H9 (cell line): ENCODE measurements at regions not wholly inside any gene's neighbourhood (a gene's known extent, or its start where the extent isn't known, plus 50 kb on each side); places are given as distances from the start of the nearest gene placed in this dataset.

Source experiments
- DNase-seq: peaks from one replicate; pipeline ENCODE4 v3.0.0-alpha.2; 2017
- H2AFZ ChIP-seq: one replicate; pipeline ENCODE4 v1.6.1; 2013; ENCODE audit warnings: mild to moderate bottlenecking, low read length, control low read depth, moderate library complexity
- H2AK5ac ChIP-seq: 2 replicates; pipeline ENCODE4 v1.6.1; 2013; ENCODE audit warnings: low read length, control low read depth, mixed read lengths; ENCODE audit not compliant: insufficient read length
- H2BK120ac ChIP-seq: one replicate; pipeline ENCODE4 v1.6.1; 2013; ENCODE audit warnings: low read depth, mild to moderate bottlenecking, low read length, control low read depth, inconsistent platforms; ENCODE audit not compliant: poor library complexity, severe bottlenecking
- H2BK12ac ChIP-seq: 2 replicates; pipeline ENCODE4 v1.6.1; 2013; ENCODE audit warnings: low read length, control low read depth, mixed read lengths, low read depth; ENCODE audit not compliant: insufficient read length
- H2BK15ac ChIP-seq: 2 replicates; pipeline ENCODE4 v1.6.1; 2013; ENCODE audit warnings: low read depth, low read length, control low read depth
- H2BK20ac ChIP-seq: one replicate; pipeline ENCODE4 v1.6.1; 2013; ENCODE audit warnings: low read depth, mild to moderate bottlenecking, low read length, control low read depth, inconsistent platforms; ENCODE audit not compliant: poor library complexity, severe bottlenecking
- H2BK5ac ChIP-seq: 2 replicates; pipeline ENCODE4 v1.6.1; 2013; ENCODE audit warnings: low read length, control low read depth, mixed read lengths; ENCODE audit not compliant: insufficient read length
- H3K14ac ChIP-seq: 2 replicates; pipeline ENCODE4 v1.6.1; 2013; ENCODE audit warnings: low read length, control low read depth; ENCODE audit not compliant: insufficient read depth
- H3K18ac ChIP-seq: 2 replicates; pipeline ENCODE4 v1.6.1; 2013; ENCODE audit warnings: low read depth, mild to moderate bottlenecking, mixed read lengths, low read length, control low read depth; ENCODE audit not compliant: insufficient read length
- H3K23ac ChIP-seq: 2 replicates; pipeline ENCODE4 v1.6.1; 2013; ENCODE audit warnings: low read length, control low read depth, mixed read lengths, low read depth; ENCODE audit not compliant: insufficient read length
- H3K23me2 ChIP-seq: 2 replicates; pipeline ENCODE4 v1.6.1; 2013; ENCODE audit warnings: low read depth, mild to moderate bottlenecking, mixed read lengths, low read length, control low read depth; ENCODE audit not compliant: insufficient read length, poor library complexity, severe bottlenecking
- H3K27ac ChIP-seq: 2 replicates; pipeline ENCODE4 v1.5.1; 2013; ENCODE audit warnings: low read length, control low read depth, mixed read lengths, low read depth; ENCODE audit not compliant: insufficient read length
- H3K27me3 ChIP-seq: 2 replicates; pipeline ENCODE4 v1.6.1; 2013; ENCODE audit warnings: low read length, control low read depth, inconsistent platforms; ENCODE audit not compliant: insufficient read depth
- H3K4ac ChIP-seq: 2 replicates; pipeline ENCODE4 v1.6.1; 2013; ENCODE audit warnings: low read depth, mild to moderate bottlenecking, control low read depth, inconsistent platforms, low read length, moderate library complexity
- H3K4me1 ChIP-seq: 2 replicates; pipeline ENCODE4 v1.6.1; 2013; ENCODE audit warnings: low read length, control low read depth, inconsistent platforms; ENCODE audit not compliant: insufficient read depth
- H3K4me2 ChIP-seq: 2 replicates; pipeline ENCODE4 v1.6.1; 2013; ENCODE audit warnings: low read length, control low read depth, mixed read lengths; ENCODE audit not compliant: insufficient read length, insufficient read depth
- H3K56ac ChIP-seq: 2 replicates; pipeline ENCODE4 v1.6.1; 2013; ENCODE audit warnings: low read depth, mild to moderate bottlenecking, mixed read lengths, low read length, control low read depth; ENCODE audit not compliant: insufficient read length
- H3K79me1 ChIP-seq: 2 replicates; pipeline ENCODE4 v1.6.1; 2013; ENCODE audit warnings: low read depth, mild to moderate bottlenecking, moderate library complexity, low read length, control low read depth, inconsistent platforms; ENCODE audit not compliant: insufficient read depth, poor library complexity, severe bottlenecking
- H3K79me2 ChIP-seq: 2 replicates; pipeline ENCODE4 v1.6.1; 2013; ENCODE audit warnings: low read length, control low read depth, inconsistent platforms; ENCODE audit not compliant: insufficient read depth
- H3K9ac ChIP-seq: 2 replicates; pipeline ENCODE4 v1.6.1; 2013; ENCODE audit warnings: low read length, control low read depth, mixed read lengths; ENCODE audit not compliant: insufficient read length; ENCODE audit errors: extremely low read depth
- H3K9me3 ChIP-seq: one replicate; pipeline ENCODE4 v1.6.1; 2013; ENCODE audit warnings: low read depth, low read length, inconsistent platforms; ENCODE audit not compliant: control insufficient read depth
- H3T11ph ChIP-seq: one replicate; pipeline ENCODE4 v1.6.1; 2013; ENCODE audit warnings: mild to moderate bottlenecking, low read length, control low read depth, inconsistent platforms
- H4K20me1 ChIP-seq: one replicate; pipeline ENCODE4 v1.6.1; 2013; ENCODE audit not compliant: control insufficient read depth, insufficient read length, insufficient read depth
- H4K5ac ChIP-seq: 2 replicates; pipeline ENCODE4 v1.6.1; 2013; ENCODE audit warnings: low read depth, mild to moderate bottlenecking, mixed read lengths, low read length, control low read depth; ENCODE audit not compliant: insufficient read length
- H4K8ac ChIP-seq: replicated peaks from 2 replicates; pipeline ENCODE4 v1.6.1; 2013; ENCODE audit warnings: low read length, control low read depth, mixed read lengths, low read depth; ENCODE audit not compliant: insufficient read length
- H4K91ac ChIP-seq: 2 replicates; pipeline ENCODE4 v1.6.1; 2013; ENCODE audit warnings: low read depth, mild to moderate bottlenecking, moderate library complexity, mixed read lengths, low read length, control low read depth; ENCODE audit not compliant: insufficient read length
- H3K27ac Mint-ChIP-seq, 3 experiments: 2 replicates in 2 of 3; 3 replicates in 1 of 3; pipeline ENCODE4 v1.8.0; 2020 to 2021; ENCODE audit warnings: mixed read lengths in 3 of 3, mild to moderate bottlenecking in 1 of 3, moderate library complexity in 1 of 3
- H3K27me3 Mint-ChIP-seq: 2 replicates; pipeline ENCODE4 v1.8.0; 2021; ENCODE audit warnings: low read depth, mild to moderate bottlenecking, moderate library complexity, mixed read lengths
- H3K36me3 Mint-ChIP-seq, 3 experiments: 2 replicates in 2 of 3; 3 replicates in 1 of 3; pipeline ENCODE4 v1.8.0; 2020 to 2021; ENCODE audit warnings: low read depth in 3 of 3, mixed read lengths in 3 of 3; ENCODE audit not compliant: insufficient read depth in 1 of 3
- H3K4me1 Mint-ChIP-seq, 2 experiments: 2 replicates each; pipeline ENCODE4 v1.8.0; 2020; ENCODE audit warnings: mixed read lengths in 2 of 2
- H3K4me3 Mint-ChIP-seq, 2 experiments: 2 replicates in 1 of 2; 3 replicates in 1 of 2; pipeline ENCODE4 v1.8.0; 2020 to 2021; ENCODE audit warnings: mild to moderate bottlenecking in 2 of 2, mixed read lengths in 2 of 2, moderate library complexity in 1 of 2
- H3K9me3 Mint-ChIP-seq, 2 experiments: 2 replicates in 1 of 2; 3 replicates in 1 of 2; pipeline ENCODE4 v1.8.0; 2020; ENCODE audit warnings: mild to moderate bottlenecking in 2 of 2, mixed read lengths in 2 of 2, moderate library complexity in 1 of 2
- CTCF ChIP-seq: fragments of 200-600 bp; sonication (generic); conservative IDR thresholded peaks from 3 replicates; pipeline ENCODE4 v1.8.0; 2021; ENCODE audit warnings: antibody characterized with exemption, mild to moderate bottlenecking
- WGBS: extraction: QIAGEN DNeasy Blood & Tissue Kit; methylation state at CpG from one replicate; pipeline ENCODE4 v1.1.7; 2013; ENCODE audit warnings: missing lambda C conversion rate, low lambda C conversion rate, mixed read lengths; ENCODE audit not compliant: insufficient read length; ENCODE audit errors: extremely low coverage; 5-methylcytosine and 5-hydroxymethylcytosine counted together

GRCh38 chr4:52298444-52298843 is 247.3 kb downstream of the SPATA18 start:
- TF ChIP-seq CTCF: no peak
- H4K20me1 ChIP-seq: no peaks in the 10 kb centered on the region
- no CpG with 5 or more reads among the region's 1 CpG for WGBS

More at GRCh38 chr4:52298444-52298843, 247.3 kb downstream of the SPATA18 start:
- Histone ChIP-seq H4K8ac (no peak overlapping the region), H3K79me1 (no peaks in the 10 kb centered on the region), H3K4me2 (no peak overlapping the region), H3K14ac (no peak overlapping the region), H3K4ac (no peak overlapping the region), H2AFZ (no peak overlapping the region), H3K4me1 (no peaks in the 10 kb centered on the region), H3T11ph (no peak overlapping the region), H3K27me3 (no peaks in the 10 kb centered on the region; the same call in 1 of the 2 replicates), H4K5ac (no peak overlapping the region), H2BK5ac (no peak overlapping the region), H2BK120ac (no peak overlapping the region), H4K91ac (no peak overlapping the region), H3K27ac (no peak overlapping the region), H3K56ac (no peak overlapping the region), H2BK12ac (no peak overlapping the region), H3K23ac (no peak overlapping the region), H3K23me2 (no peaks in the 10 kb centered on the region), H2BK20ac (no peak overlapping the region), H2AK5ac (no peak overlapping the region), H3K9me3 (no peaks in the 10 kb centered on the region), H3K79me2 (no peaks in the 10 kb centered on the region), H3K18ac (no peak overlapping the region), H2BK15ac (no peak overlapping the region), H3K9ac (no peak overlapping the region)
- no peak for DNase-seq
- no peaks in the 10 kb centered on the region for H3K36me3 Mint-ChIP-seq
- no peak overlapping the region for H3K4me3 Mint-ChIP-seq
- no peak overlapping the region for H3K27ac Mint-ChIP-seq
- H3K4me1 Mint-ChIP-seq: no peaks in the 10 kb centered on the region
- no peaks in the 10 kb centered on the region; a peak in 1 of 5 replicates for H3K9me3 Mint-ChIP-seq
- H3K27me3 Mint-ChIP-seq: peaks cover 2% of the 10 kb centered on the region; the same call in 1 of the 2 replicates
